CD4-positive, alpha-beta memory T cell (primary cell): ENCODE measurements at regions not wholly inside any gene's neighbourhood (a gene's known extent, or its start where the extent isn't known, plus 50 kb on each side); places are given as distances from the start of the nearest gene placed in this dataset.
"Not testable (repeated sequence)": the region's sequence is repeated elsewhere in the genome, so short reads cannot be mapped to it uniquely, and the experiment has no call there.

Experiments used
- CTCF ChIA-PET: fragments of 350-600 bp; sonication (Branson Sonifier 250); formaldehyde crosslinking; loops from one replicate; lab custom pipeline; 2021; ENCODE audit warnings: inconsistent platforms; ENCODE audit not compliant: partially characterized antibody; lab: Charles Lee
- POLR2A ChIA-PET: fragments of 350-600 bp; sonication (Branson Sonifier 250); formaldehyde crosslinking; loops from one replicate; lab custom pipeline; 2021; ENCODE audit not compliant: partially characterized antibody; lab: Charles Lee
- DNase-seq, 5 donors: peaks; one replicate each; pipeline versions ENCODE4 v3.0.0 to v3.0.0-alpha.2; 2020 to 2022; ENCODE audit warnings: mixed read lengths in 1 of 5
- H3K27ac ChIP-seq: one replicate; pipeline ENCODE4 v1.7.0; 2013; ENCODE audit warnings: low read depth, low read length
- H3K27me3 ChIP-seq: 2 replicates; pipeline ENCODE4 v1.7.0; 2013; ENCODE audit warnings: mild to moderate bottlenecking, low read length, moderate library complexity; ENCODE audit not compliant: insufficient read depth
- H3K36me3 ChIP-seq: 2 replicates; pipeline ENCODE4 v1.7.0; 2013; ENCODE audit warnings: mild to moderate bottlenecking, low read length, moderate library complexity; ENCODE audit not compliant: insufficient read depth
- H3K4me1 ChIP-seq: 2 replicates; pipeline ENCODE4 v1.7.0; 2013; ENCODE audit warnings: mild to moderate bottlenecking, low read length, moderate library complexity; ENCODE audit not compliant: insufficient read depth
- H3K4me3 ChIP-seq, 2 donors: one replicate each; pipeline ENCODE4 v1.7.0; 2013; ENCODE audit warnings: low read length in 2 of 2, mild to moderate bottlenecking in 1 of 2
- H3K9me3 ChIP-seq, 2 donors: one replicate each; pipeline ENCODE4 v1.7.0; 2013; ENCODE audit warnings: low read length in 2 of 2, control low read depth in 1 of 2; ENCODE audit not compliant: control insufficient read depth in 1 of 2
- H3K27ac Mint-ChIP-seq, 7 donors: one replicate each; pipeline ENCODE4 v1.8.0; 2020 to 2021; ENCODE audit warnings: mixed read lengths in 7 of 7, mild to moderate bottlenecking in 6 of 7, inconsistent platforms in 3 of 7, moderate library complexity in 3 of 7
- H3K27me3 Mint-ChIP-seq, 2 donors: one replicate each; pipeline ENCODE4 v1.8.0; 2020 to 2021; ENCODE audit warnings: mixed read lengths in 2 of 2
- H3K36me3 Mint-ChIP-seq, 2 donors: one replicate each; pipeline ENCODE4 v1.8.0; 2020 to 2021; ENCODE audit warnings: mixed read lengths in 2 of 2, inconsistent platforms in 1 of 2, mild to moderate bottlenecking in 1 of 2
- H3K4me1 Mint-ChIP-seq, 4 donors: one replicate each; pipeline ENCODE4 v1.8.0; 2020 to 2021; ENCODE audit warnings: mixed read lengths in 4 of 4, mild to moderate bottlenecking in 1 of 4
- H3K4me3 Mint-ChIP-seq, 8 donors: one replicate each; pipeline ENCODE4 v1.8.0; 2020 to 2021; ENCODE audit warnings: mixed read lengths in 8 of 8, mild to moderate bottlenecking in 7 of 8, moderate library complexity in 6 of 8, inconsistent platforms in 3 of 8
- H3K9me3 Mint-ChIP-seq, 8 donors: one replicate each; pipeline ENCODE4 v1.8.0; 2020 to 2021; ENCODE audit warnings: mixed read lengths in 8 of 8, mild to moderate bottlenecking in 5 of 8, inconsistent platforms in 3 of 8, moderate library complexity in 1 of 8
- intact Hi-C: fragments of 100-400 bp; cut with micrococcal nuclease; formaldehyde crosslinking; loops from one replicate; pipeline ENCODE4 v1.15.1; 2023

- H3K27ac ChIP-seq, H3K4me3 ChIP-seq, H3K4me1 Mint-ChIP-seq, H3K36me3 Mint-ChIP-seq, DNase-seq, CTCF ChIA-PET, H3K4me1 ChIP-seq, H3K9me3 ChIP-seq, H3K4me3 Mint-ChIP-seq, intact Hi-C loops, H3K9me3 Mint-ChIP-seq, H3K27me3 Mint-ChIP-seq, POLR2A ChIA-PET, H3K27ac Mint-ChIP-seq, H3K36me3 ChIP-seq, H3K27me3 ChIP-seq: not testable (repeated sequence)
These were observed 249.8 kb upstream of the MYT1L start for GRCh38 chr2:2580841-2581240.

DNA sequence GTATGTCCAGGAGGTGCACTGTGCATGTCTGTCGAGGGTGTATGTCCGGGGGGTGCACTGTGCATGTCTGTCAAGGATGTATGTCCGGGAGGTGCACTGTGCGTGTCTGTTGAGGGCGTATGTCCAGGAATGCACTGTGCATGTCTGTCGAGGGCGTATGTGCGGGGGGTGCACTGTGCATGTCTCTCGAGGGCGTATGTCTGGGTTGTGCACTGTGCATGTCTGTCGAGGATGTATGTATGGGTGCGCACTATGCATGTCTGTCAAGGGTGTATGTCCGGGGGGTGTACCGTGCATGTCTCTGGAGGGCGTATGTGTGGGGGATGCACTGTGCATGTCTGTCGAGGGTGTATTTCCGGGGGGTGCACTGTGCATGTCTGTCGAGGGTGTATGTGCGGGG, 249.3 kb upstream of the MYT1L start:
- Histone ChIP-seq H3K27ac (no peak overlapping the region), H3K27me3 (no peaks in the 10 kb centered on the region), H3K4me3 (no peak overlapping the region), H3K9me3 (no peaks in the 10 kb centered on the region), H3K4me1 (no peaks in the 10 kb centered on the region), H3K36me3 (no peaks in the 10 kb centered on the region)
- no peaks in the 10 kb centered on the region for H3K4me1 Mint-ChIP-seq
- no peak for DNase-seq
- H3K4me3 Mint-ChIP-seq = no peak overlapping the region
- peak overlapping the region in 1 of 7 donors; percentile 19 for H3K27ac Mint-ChIP-seq
- CTCF ChIA-PET = no interaction called here
- POLR2A ChIA-PET = no interaction called here
- intact Hi-C loops = no loop called here
- H3K36me3 Mint-ChIP-seq = no peaks in the 10 kb centered on the region
- peaks cover 0 to 4% (median 0%) of the 10 kb centered on the region in 8 donors for H3K9me3 Mint-ChIP-seq
- peaks cover 0 to 4% of the 10 kb centered on the region in 2 donors for H3K27me3 Mint-ChIP-seq

DNA sequence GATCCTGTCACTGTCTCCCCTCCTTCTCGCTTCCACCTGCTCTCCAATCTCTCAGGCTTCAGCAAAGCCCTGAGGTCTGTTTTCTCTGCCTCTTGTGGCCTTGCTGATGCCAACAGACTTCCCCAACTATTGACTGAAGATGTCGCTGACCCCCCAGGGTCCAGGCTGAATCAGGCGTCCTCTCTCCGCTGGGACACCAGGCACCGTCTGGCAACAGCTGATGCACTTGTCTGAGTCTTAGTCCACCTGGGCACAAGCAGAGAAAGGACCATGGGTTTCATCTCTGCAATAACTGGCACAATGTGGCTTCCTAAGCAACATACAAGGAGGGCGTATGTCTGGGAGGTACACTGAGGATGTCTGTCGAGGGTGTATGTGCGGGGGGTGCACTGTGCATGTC, 248.7 kb upstream of the MYT1L start:
- intact Hi-C loops = no loop called here
- Mint-ChIP-seq H3K4me3 (no peak overlapping the region), H3K36me3 (no peaks in the 10 kb centered on the region), H3K4me1 (no peaks in the 10 kb centered on the region), H3K27ac (no peak overlapping the region), H3K9me3 (peaks cover 0 to 4% (median 0%) of the 10 kb centered on the region in 8 donors), H3K27me3 (peaks cover 0 to 4% of the 10 kb centered on the region in 2 donors)
- DNase-seq = no peak
- POLR2A ChIA-PET = no interaction called here
- Histone ChIP-seq H3K4me1 (no peaks in the 10 kb centered on the region), H3K27me3 (no peaks in the 10 kb centered on the region), H3K4me3 (no peak overlapping the region), H3K9me3 (no peaks in the 10 kb centered on the region), H3K36me3 (no peaks in the 10 kb centered on the region), H3K27ac (no peak overlapping the region)
- CTCF ChIA-PET = no interaction called here

DNA sequence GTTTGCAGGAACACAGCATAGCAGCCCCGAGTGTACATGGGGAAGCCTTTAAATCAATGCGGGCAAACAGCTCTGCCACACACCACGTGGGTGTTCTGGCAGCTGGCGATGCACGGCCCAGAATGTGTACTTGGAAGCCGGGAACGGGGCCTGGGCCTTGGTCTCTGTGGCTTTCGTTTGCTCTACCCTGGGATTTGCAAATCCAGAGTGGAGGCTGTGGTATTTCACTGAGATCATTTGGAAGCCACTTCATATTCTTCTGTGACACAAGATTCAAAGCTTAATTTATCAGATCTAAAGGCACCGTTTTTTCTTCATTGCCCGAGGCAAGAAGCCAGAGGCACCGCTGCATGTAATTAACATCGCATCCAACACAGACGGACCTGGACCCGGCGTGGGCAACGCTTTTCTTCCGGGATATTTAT, 246.3 kb upstream of the MYT1L start:
- no peaks in the 10 kb centered on the region for H3K36me3 ChIP-seq
- CTCF ChIA-PET = no interaction called here
- no peak overlapping the region for H3K4me3 Mint-ChIP-seq
- no peak overlapping the region for H3K27ac ChIP-seq
- H3K9me3 ChIP-seq = no peaks in the 10 kb centered on the region
- H3K36me3 Mint-ChIP-seq = no peaks in the 10 kb centered on the region
- intact Hi-C loops = no loop called here
- H3K4me1 Mint-ChIP-seq = no peaks in the 10 kb centered on the region
- H3K27me3 ChIP-seq = no peaks in the 10 kb centered on the region
- no peaks in the 10 kb centered on the region for H3K4me1 ChIP-seq
- peaks cover 0 to 4% of the 10 kb centered on the region in 2 donors for H3K27me3 Mint-ChIP-seq
- H3K4me3 ChIP-seq = no peak overlapping the region
- DNase-seq = no peak
- POLR2A ChIA-PET = no interaction called here
- no peaks in the 10 kb centered on the region for H3K9me3 Mint-ChIP-seq
- H3K27ac Mint-ChIP-seq = no peak overlapping the region

DNA sequence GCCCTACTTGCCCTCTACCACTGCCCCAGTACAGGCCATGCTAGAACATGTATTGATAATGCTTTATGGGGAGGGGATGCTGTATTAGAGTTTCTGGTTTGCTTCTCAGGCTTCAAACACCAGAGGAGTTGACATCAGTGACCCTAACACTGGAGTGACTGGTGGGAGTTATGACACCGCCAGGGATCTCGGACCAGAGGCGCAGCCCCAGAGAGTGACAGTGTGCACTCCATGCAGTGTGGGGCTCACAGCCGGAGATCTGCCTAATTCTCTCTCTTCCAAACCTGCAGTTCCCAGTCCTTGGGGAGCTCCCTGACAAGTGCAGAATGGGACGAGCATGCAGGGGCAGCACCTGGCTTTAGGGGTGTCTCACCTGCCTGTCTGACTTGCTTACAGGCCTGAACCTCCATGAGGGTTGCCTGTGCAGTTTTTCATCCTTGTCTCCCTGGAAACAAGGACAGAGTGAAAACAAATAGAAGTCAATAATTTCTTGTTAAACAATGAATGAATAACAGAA, 244.9 kb upstream of the MYT1L start:
- H3K9me3 ChIP-seq = no peaks in the 10 kb centered on the region
- no peak overlapping the region for H3K4me3 ChIP-seq
- POLR2A ChIA-PET = no interaction called here
- no peak for DNase-seq
- H3K4me1 ChIP-seq = no peaks in the 10 kb centered on the region
- peaks cover 0 to 4% of the 10 kb centered on the region in 2 donors for H3K27me3 Mint-ChIP-seq
- H3K4me1 Mint-ChIP-seq = no peaks in the 10 kb centered on the region
- no peak overlapping the region for H3K4me3 Mint-ChIP-seq
- H3K27me3 ChIP-seq = no peaks in the 10 kb centered on the region
- no peaks in the 10 kb centered on the region for H3K9me3 Mint-ChIP-seq
- H3K27ac Mint-ChIP-seq = no peak overlapping the region
- intact Hi-C loops = no loop called here
- H3K36me3 ChIP-seq = no peaks in the 10 kb centered on the region
- CTCF ChIA-PET = no interaction called here
- H3K27ac ChIP-seq = no peak overlapping the region
- H3K36me3 Mint-ChIP-seq = no peaks in the 10 kb centered on the region

DNA sequence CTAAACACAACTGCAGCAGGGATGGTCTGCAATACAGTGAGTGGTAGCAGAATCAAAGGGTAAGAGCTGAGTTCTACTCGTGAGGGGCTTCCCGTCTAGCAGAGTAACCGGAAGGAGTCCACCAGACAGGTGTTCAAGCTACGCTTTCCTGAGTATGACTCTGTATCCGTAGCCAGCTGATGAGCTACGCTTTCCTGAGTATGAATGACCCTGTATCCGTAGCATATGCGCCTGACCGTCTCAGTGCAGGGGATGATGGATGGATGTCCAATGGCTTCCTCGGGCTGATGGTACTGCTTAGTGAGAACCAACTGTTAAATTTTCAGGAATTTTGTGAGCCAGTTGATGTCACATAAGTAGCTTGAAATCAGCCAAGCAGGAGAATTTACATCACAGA, 244.1 kb upstream of the MYT1L start:
- Mint-ChIP-seq H3K9me3 (no peaks in the 10 kb centered on the region), H3K4me1 (no peaks in the 10 kb centered on the region), H3K36me3 (no peaks in the 10 kb centered on the region), H3K27me3 (peaks cover 0 to 4% of the 10 kb centered on the region in 2 donors), H3K27ac (no peak overlapping the region), H3K4me3 (no peak overlapping the region)
- POLR2A ChIA-PET = no interaction called here
- CTCF ChIA-PET = no interaction called here
- no peak overlapping the region for H3K27ac ChIP-seq
- no peak overlapping the region for H3K4me3 ChIP-seq
- DNase-seq = no peak
- intact Hi-C loops = no loop called here
- H3K36me3 ChIP-seq = no peaks in the 10 kb centered on the region
- no peaks in the 10 kb centered on the region for H3K4me1 ChIP-seq
- no peaks in the 10 kb centered on the region for H3K27me3 ChIP-seq
- H3K9me3 ChIP-seq = no peaks in the 10 kb centered on the region

GRCh38 chr2:2574401-2575180, 243.5 kb upstream of the MYT1L start:
- DNase-seq = no peak
- H3K4me3 ChIP-seq = no peak overlapping the region
- intact Hi-C loops = no loop called here
- H3K27ac ChIP-seq = no peak overlapping the region
- no peaks in the 10 kb centered on the region for H3K4me1 ChIP-seq
- H3K9me3 Mint-ChIP-seq = no peaks in the 10 kb centered on the region
- H3K27ac Mint-ChIP-seq = no peak overlapping the region
- H3K4me3 Mint-ChIP-seq = no peak overlapping the region
- peaks cover 0 to 2% of the 10 kb centered on the region in 2 donors for H3K27me3 Mint-ChIP-seq
- CTCF ChIA-PET = no interaction called here
- no peaks in the 10 kb centered on the region for H3K9me3 ChIP-seq
- H3K36me3 Mint-ChIP-seq = no peaks in the 10 kb centered on the region
- H3K36me3 ChIP-seq = no peaks in the 10 kb centered on the region
- no peaks in the 10 kb centered on the region for H3K4me1 Mint-ChIP-seq
- no peaks in the 10 kb centered on the region for H3K27me3 ChIP-seq
- POLR2A ChIA-PET = no interaction called here
